OCI-LY7 (cell line): ENCODE measurements at regions not wholly inside any gene's neighbourhood (a gene's known extent, or its start where the extent isn't known, plus 50 kb on each side); places are given as distances from the start of the nearest gene placed in this dataset.

Experiments used
- BruUV-seq: library from RNA; stranded (reverse); fragments of 400-500 nt; replicated peaks from 2 replicates; lab custom pipeline; 2021; lab: Mats Ljungman, UMichigan
- CTCF ChIA-PET: fragments of 300-600 bp; sonication (Branson Sonifier 250); formaldehyde crosslinking; loops from one replicate; lab custom pipeline; 2022; ENCODE audit warnings: antibody characterized with exemption; ENCODE audit not compliant: unreplicated experiment; lab: Charles Lee
- POLR2A ChIA-PET: fragments of 300-600 bp; sonication (Branson Sonifier 250); formaldehyde crosslinking; loops from one replicate; lab custom pipeline; 2022; ENCODE audit warnings: antibody characterized with exemption; lab: Charles Lee
- DNase-seq: peaks from one replicate; pipeline ENCODE4 v3.0.0-alpha.2; 2015; ENCODE audit warnings: low spot score
- H2AFZ ChIP-seq: fragments of 200-600 bp; sonication (generic), shearing (Covaris generic); 2 replicates; pipeline ENCODE4 v1.6.1; 2014; ENCODE audit warnings: mild to moderate bottlenecking, antibody characterized with exemption, low read length, moderate library complexity
- H3K27ac ChIP-seq: fragments of 200-600 bp; sonication (generic); 2 replicates; pipeline ENCODE4 v1.5.1; 2014; ENCODE audit warnings: mixed run types, low read depth, mild to moderate bottlenecking, moderate library complexity, low read length, inconsistent platforms; ENCODE audit not compliant: poor library complexity, severe bottlenecking
- H3K36me3 ChIP-seq: fragments of 200-600 bp; sonication (generic); 2 replicates; pipeline ENCODE4 v1.6.1; 2014; ENCODE audit warnings: mild to moderate bottlenecking, antibody characterized with exemption, low read length, moderate library complexity, mixed read lengths; ENCODE audit not compliant: insufficient read depth
- H3K4me1 ChIP-seq: fragments of 200-600 bp; sonication (generic); 2 replicates; pipeline ENCODE4 v1.5.1; 2014; ENCODE audit warnings: mild to moderate bottlenecking, low read length; ENCODE audit not compliant: insufficient read depth, poor library complexity, severe bottlenecking
- H3K4me2 ChIP-seq: fragments of 200-600 bp; sonication (generic); 2 replicates; pipeline ENCODE4 v1.6.1; 2014; ENCODE audit warnings: mild to moderate bottlenecking, low read length
- H3K4me3 ChIP-seq: fragments of 200-600 bp; sonication (generic); 2 replicates; pipeline ENCODE4 v1.5.1; 2014; ENCODE audit warnings: mild to moderate bottlenecking, low read depth, low read length; ENCODE audit not compliant: poor library complexity, severe bottlenecking
- H3K79me2 ChIP-seq: fragments of 200-600 bp; sonication (generic); 2 replicates; pipeline ENCODE4 v1.6.1; 2016; ENCODE audit warnings: low read depth, mild to moderate bottlenecking, low read length, moderate library complexity, mixed read lengths; ENCODE audit not compliant: insufficient read depth
- H3K9me2 ChIP-seq: fragments of 200-600 bp; sonication (generic); 2 replicates; pipeline ENCODE4 v1.6.1; 2016; ENCODE audit warnings: mild to moderate bottlenecking, low read length, mixed read lengths; ENCODE audit not compliant: insufficient read depth
- H3K9me3 ChIP-seq: fragments of 200-600 bp; sonication (generic); 2 replicates; pipeline ENCODE4 v1.6.1; 2014; ENCODE audit warnings: mild to moderate bottlenecking, mixed run types, low read length, mixed read lengths
- H4K20me1 ChIP-seq: fragments of 200-600 bp; sonication (generic); 2 replicates; pipeline ENCODE4 v1.6.1; 2014; ENCODE audit warnings: mild to moderate bottlenecking, antibody characterized with exemption, low read length, moderate library complexity, mixed read lengths; ENCODE audit not compliant: insufficient read depth
- CTCF ChIP-seq: fragments of 200-600 bp; sonication (generic); conservative IDR thresholded peaks from 2 replicates; pipeline ENCODE4 v1.5.1; 2014; ENCODE audit warnings: mild to moderate bottlenecking, antibody characterized with exemption, low read length, moderate library complexity, mixed read lengths
- EZH2phosphoT487 ChIP-seq: fragments of 200-600 bp; sonication (generic); IDR thresholded peaks from 2 replicates; pipeline ENCODE4 v1.6.1; 2018; ENCODE audit warnings: low read depth, borderline replicate concordance, mild to moderate bottlenecking, mixed run types, antibody characterized with exemption, low read length, moderate library complexity, mixed read lengths
- intact Hi-C: fragments of 100-400 bp; cut with micrococcal nuclease; formaldehyde crosslinking; loops from one replicate; pipeline ENCODE4 v1.10.0; 2022; ENCODE audit not compliant: unreplicated experiment

GRCh38 chr3:59481776-59482400 lies 432.1 kb upstream of the CFAP20DC start:
- POLR2A ChIA-PET, result no interaction called here
- Histone ChIP-seq H3K9me2 (no peaks in the 10 kb centered on the region), H2AFZ (no peak overlapping the region), H3K4me1 (no peaks in the 10 kb centered on the region), H4K20me1 (no peaks in the 10 kb centered on the region), H3K36me3 (no peaks in the 10 kb centered on the region), H3K79me2 (no peaks in the 10 kb centered on the region), H3K9me3 (no peaks in the 10 kb centered on the region), H3K27ac (no peak overlapping the region), H3K4me3 (no peak overlapping the region), H3K4me2 (no peak overlapping the region)
- TF ChIP-seq EZH2phosphoT487 (no peak), CTCF (no peak)
- no TSS peak for BruUV-seq
- CTCF ChIA-PET, result no interaction called here
- intact Hi-C loops, result no loop called here
- no peak for DNase-seq

GRCh38 chr3:59480486-59480995 lies 430.7 kb upstream of the CFAP20DC start:
- intact Hi-C loops, result no loop called here
- Histone ChIP-seq H3K9me2 (no peaks in the 10 kb centered on the region), H3K36me3 (no peaks in the 10 kb centered on the region), H3K79me2 (no peaks in the 10 kb centered on the region), H3K27ac (no peak overlapping the region), H3K9me3 (no peaks in the 10 kb centered on the region), H3K4me3 (no peak overlapping the region), H3K4me1 (no peaks in the 10 kb centered on the region), H3K4me2 (no peak overlapping the region), H2AFZ (no peak overlapping the region), H4K20me1 (no peaks in the 10 kb centered on the region)
- ChIA-PET POLR2A (no interaction called here), CTCF (no interaction called here)
- no peak for DNase-seq
- TF ChIP-seq CTCF (no peak), EZH2phosphoT487 (no peak)
- no TSS peak for BruUV-seq

GRCh38 chr3:59473636-59474035 lies 423.8 kb upstream of the CFAP20DC start:
- no peak overlapping the region for H3K4me3 ChIP-seq
- no peaks in the 10 kb centered on the region for H3K4me1 ChIP-seq
- peaks cover 5% of the 10 kb centered on the region; the same call in 1 of the 2 replicates for H3K9me3 ChIP-seq
- no peak overlapping the region for H3K4me2 ChIP-seq
- TF ChIP-seq EZH2phosphoT487 (no peak), CTCF (no peak)
- H4K20me1 ChIP-seq, result no peaks in the 10 kb centered on the region
- H3K79me2 ChIP-seq, result no peaks in the 10 kb centered on the region
- H2AFZ ChIP-seq, result no peak overlapping the region
- H3K9me2 ChIP-seq, result no peaks in the 10 kb centered on the region
- no peaks in the 10 kb centered on the region for H3K36me3 ChIP-seq
- DNase-seq, result no peak
- POLR2A ChIA-PET, result interaction anchor here (0.7 kb wide), 1 partner anchor 43 kb away, joined by 4 read pairs; no protein-coding TSS in a partner anchor
- no TSS peak for BruUV-seq
- intact Hi-C loops, result no loop called here
- H3K27ac ChIP-seq, result no peak overlapping the region
- CTCF ChIA-PET, result no interaction called here
